Immature natural killer cell (primary cell): ENCODE measurements at regions not wholly inside any gene's neighbourhood (a gene's known extent, or its start where the extent isn't known, plus 50 kb on each side); places are given as distances from the start of the nearest gene placed in this dataset.

Experiments
- DNase-seq, 3 donors: peaks; one replicate each; pipeline ENCODE4 v3.0.0; 2022; ENCODE audit warnings: mixed read lengths in 1 of 3
- H3K27ac Mint-ChIP-seq, 6 donors: one replicate each; pipeline ENCODE4 v1.8.0; 2020; ENCODE audit warnings: mixed read lengths in 6 of 6, mild to moderate bottlenecking in 5 of 6, inconsistent platforms in 4 of 6, moderate library complexity in 3 of 6
- H3K27me3 Mint-ChIP-seq, 3 donors: one replicate each; pipeline ENCODE4 v1.8.0; 2020 to 2021; ENCODE audit warnings: low read depth in 3 of 3, mild to moderate bottlenecking in 3 of 3, mixed read lengths in 3 of 3, moderate library complexity in 3 of 3, inconsistent platforms in 1 of 3
- H3K36me3 Mint-ChIP-seq, 3 donors: one replicate each; pipeline ENCODE4 v1.8.0; 2020; ENCODE audit warnings: mixed read lengths in 3 of 3, inconsistent platforms in 2 of 3, mild to moderate bottlenecking in 2 of 3
- H3K4me1 Mint-ChIP-seq, 2 donors: one replicate each; pipeline ENCODE4 v1.8.0; 2020; ENCODE audit warnings: inconsistent platforms in 2 of 2, mild to moderate bottlenecking in 2 of 2, mixed read lengths in 2 of 2, moderate library complexity in 1 of 2
- H3K4me3 Mint-ChIP-seq, 5 donors: one replicate each; pipeline ENCODE4 v1.8.0; 2020; ENCODE audit warnings: mild to moderate bottlenecking in 5 of 5, mixed read lengths in 5 of 5, inconsistent platforms in 3 of 5, moderate library complexity in 3 of 5
- H3K9me3 Mint-ChIP-seq, 6 donors: one replicate each; pipeline ENCODE4 v1.8.0; 2020; ENCODE audit warnings: mild to moderate bottlenecking in 6 of 6, mixed read lengths in 6 of 6, inconsistent platforms in 4 of 6, moderate library complexity in 3 of 6

DNA sequence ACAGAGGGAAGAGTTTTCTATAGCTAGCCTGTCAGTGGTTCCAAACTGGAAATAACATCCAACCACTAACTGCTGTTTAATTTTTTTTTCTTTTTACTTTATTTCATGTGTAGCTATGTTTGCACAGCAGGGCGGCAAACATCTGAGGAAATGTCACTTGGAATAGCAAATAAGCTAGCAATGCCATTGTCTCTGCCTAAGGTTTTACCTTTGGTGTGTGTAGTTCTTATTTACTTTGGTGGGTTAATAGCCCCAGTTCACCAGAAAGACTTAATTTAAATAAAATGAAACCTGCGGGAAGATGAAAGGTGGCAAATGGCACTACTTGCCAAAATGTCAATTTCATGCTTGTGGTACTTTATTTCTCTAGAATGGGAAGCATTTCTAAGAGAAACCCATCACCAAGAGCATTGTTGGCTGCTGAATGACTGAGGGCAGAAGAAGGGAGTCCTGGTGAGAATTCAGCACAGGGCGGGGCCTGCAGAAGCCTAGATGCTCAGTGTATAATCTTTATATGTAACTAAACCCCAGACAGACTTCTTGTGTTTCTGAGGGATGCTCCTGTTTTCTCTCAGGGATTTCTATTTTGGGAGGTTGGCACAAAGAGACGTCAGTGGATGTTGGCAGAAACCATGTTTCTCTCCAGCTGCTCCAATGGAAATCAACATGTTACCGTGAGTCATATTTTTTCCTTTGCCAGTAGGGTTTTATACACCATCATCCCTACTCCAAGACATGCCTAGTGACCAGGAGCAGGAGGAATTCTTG, 300.4 kb upstream of the NT5C1B start:
- H3K27me3 Mint-ChIP-seq = peaks cover 0 to 1% (median 0%) of the 10 kb centered on the region in 3 donors
- no peak overlapping the region for H3K27ac Mint-ChIP-seq
- H3K4me3 Mint-ChIP-seq = no peak overlapping the region
- H3K4me1 Mint-ChIP-seq = no peaks in the 10 kb centered on the region
- DNase-seq = no peak
- peaks cover 0 to 4% (median 0%) of the 10 kb centered on the region in 3 donors for H3K36me3 Mint-ChIP-seq
- H3K9me3 Mint-ChIP-seq = peaks cover 10 to 49% (median 17%) of the 10 kb centered on the region in 6 donors

DNA sequence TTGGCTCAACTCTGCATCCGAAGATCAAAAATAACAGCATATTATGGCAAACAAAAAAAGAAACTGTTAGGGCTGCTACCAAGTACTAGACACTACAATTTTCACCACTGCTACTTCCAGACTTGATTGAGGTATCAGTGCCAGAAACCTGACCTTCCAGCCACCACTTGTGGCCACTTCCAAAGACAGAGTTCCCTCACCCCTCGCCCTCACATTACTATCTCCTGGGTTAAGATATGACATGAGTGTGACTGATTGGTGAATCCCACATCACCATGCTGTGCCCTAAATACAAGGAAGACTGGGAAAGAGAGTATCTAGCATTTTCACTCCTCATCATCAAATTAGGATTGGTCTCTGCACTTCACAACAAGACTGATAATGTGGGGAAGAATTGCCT, 296.1 kb upstream of the NT5C1B start:
- no peak overlapping the region for H3K4me3 Mint-ChIP-seq
- no peak overlapping the region for H3K27ac Mint-ChIP-seq
- no peaks in the 10 kb centered on the region for H3K4me1 Mint-ChIP-seq
- H3K9me3 Mint-ChIP-seq = peaks cover 5 to 44% (median 21%) of the 10 kb centered on the region in 6 donors
- no peak for DNase-seq
- no peaks in the 10 kb centered on the region for H3K36me3 Mint-ChIP-seq
- H3K27me3 Mint-ChIP-seq = no peaks in the 10 kb centered on the region

DNA sequence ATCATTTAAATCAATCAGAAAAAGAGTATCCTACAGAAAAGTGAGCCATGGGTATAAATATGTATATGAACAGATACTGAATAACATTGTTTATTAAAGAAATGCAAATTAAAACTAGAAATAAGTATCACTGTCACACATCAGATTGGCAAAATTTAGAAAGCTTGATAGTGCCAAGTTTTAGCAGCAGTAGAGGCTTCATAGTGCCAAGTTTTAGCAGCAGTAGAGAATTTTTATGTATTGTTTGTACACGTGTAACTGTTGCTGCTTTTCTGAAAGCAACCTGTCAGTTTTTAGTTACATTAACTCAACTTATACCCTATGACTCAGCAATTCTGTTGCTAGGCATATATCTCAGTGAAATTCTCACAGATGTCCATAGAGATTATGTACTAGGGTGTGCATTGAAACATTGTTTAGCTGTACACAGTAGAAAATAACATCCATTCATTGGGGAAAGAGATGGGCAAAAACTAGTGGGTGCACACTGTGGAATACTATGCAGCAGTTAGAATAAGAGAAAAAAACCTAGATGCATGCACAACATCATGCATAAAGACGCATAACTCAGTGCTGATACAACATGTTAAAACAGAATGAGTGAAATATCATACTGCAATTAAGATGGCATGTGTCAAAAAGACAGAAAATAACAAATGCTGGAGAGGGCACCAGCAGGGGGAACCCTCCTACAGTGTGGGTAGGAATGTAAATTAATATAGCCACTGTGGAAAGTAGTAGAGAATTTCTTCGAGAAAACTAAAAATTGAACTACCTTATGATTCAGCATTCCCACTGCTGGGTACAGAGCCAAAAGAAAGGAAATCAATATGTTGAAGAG, 294.5 kb upstream of the NT5C1B start:
- Mint-ChIP-seq H3K4me1 (no peaks in the 10 kb centered on the region), H3K36me3 (no peaks in the 10 kb centered on the region), H3K9me3 (peaks cover 12 to 45% (median 25%) of the 10 kb centered on the region in 6 donors), H3K4me3 (no peak overlapping the region), H3K27me3 (peaks cover 0 to 6% (median 0%) of the 10 kb centered on the region in 3 donors), H3K27ac (no peak overlapping the region)
- DNase-seq = no peak

DNA sequence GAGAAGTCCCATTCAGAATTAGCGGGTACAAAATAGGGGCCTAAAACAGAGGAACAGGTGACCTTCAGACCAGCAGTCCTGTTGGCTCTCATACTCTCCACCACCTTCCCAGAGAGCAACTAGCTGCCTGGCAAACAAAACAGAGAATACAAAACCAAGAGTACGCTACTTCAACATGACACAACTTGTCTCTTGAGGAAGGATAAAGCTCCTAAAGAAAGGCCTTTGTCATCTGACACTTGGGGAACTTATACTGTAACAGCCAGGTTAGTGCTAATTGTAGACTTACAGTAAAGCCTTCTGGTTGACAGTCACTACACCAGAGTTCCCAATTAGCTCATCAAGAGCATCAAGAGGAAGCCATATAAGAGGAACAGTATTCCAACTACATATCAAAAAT, 282.1 kb upstream of the NT5C1B start:
- Mint-ChIP-seq H3K4me1 (no peaks in the 10 kb centered on the region), H3K27me3 (peaks cover 0 to 2% (median 2%) of the 10 kb centered on the region in 3 donors), H3K27ac (no peak overlapping the region), H3K9me3 (peaks cover 11 to 47% (median 17%) of the 10 kb centered on the region in 6 donors), H3K36me3 (no peaks in the 10 kb centered on the region), H3K4me3 (no peak overlapping the region)
- no peak for DNase-seq

DNA sequence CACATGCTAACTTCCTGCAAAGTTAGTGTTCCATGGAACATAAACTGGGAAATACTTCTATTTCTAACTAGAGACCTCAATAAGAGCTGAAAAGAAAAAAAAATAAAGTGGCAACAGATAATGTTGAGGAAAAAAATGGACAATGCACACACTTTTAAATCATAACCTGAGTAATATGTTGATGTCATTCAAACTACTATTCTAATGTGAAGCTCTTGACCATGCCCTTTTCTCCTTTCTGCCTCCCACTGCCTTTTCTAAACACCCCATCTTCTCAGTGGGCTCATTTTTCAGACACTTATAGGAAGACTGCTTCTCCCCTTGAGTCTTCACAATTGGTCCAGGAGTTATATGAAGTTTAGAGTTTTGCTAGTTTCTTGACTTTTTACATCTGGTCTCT, 280.9 kb upstream of the NT5C1B start:
- no peaks in the 10 kb centered on the region for H3K36me3 Mint-ChIP-seq
- peaks cover 13 to 48% (median 16%) of the 10 kb centered on the region in 6 donors for H3K9me3 Mint-ChIP-seq
- peaks cover 0 to 2% (median 2%) of the 10 kb centered on the region in 3 donors for H3K27me3 Mint-ChIP-seq
- H3K4me3 Mint-ChIP-seq = no peak overlapping the region
- no peaks in the 10 kb centered on the region for H3K4me1 Mint-ChIP-seq
- no peak for DNase-seq
- no peak overlapping the region for H3K27ac Mint-ChIP-seq

DNA sequence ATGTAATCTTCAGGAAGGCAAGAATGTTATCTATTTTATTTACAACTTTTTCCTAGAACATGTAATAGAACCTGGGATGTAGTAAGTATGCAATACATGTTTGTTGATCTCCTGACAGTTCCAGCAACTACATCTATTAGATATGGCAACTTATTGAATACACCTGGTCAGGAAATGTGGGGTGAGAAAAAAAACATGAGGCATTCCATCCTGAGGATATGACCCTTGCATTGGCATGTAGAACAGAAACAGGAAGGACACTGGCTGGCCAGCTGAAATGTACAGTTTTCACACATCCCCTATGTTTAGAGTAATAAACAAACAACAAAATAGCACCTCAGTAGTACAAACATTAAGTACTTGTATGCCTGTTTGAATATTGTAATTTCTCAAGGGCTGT, 272.6 kb upstream of the NT5C1B start:
- peaks cover 18 to 67% (median 35%) of the 10 kb centered on the region in 6 donors for H3K9me3 Mint-ChIP-seq
- H3K4me3 Mint-ChIP-seq = no peak overlapping the region
- H3K36me3 Mint-ChIP-seq = no peaks in the 10 kb centered on the region
- H3K27ac Mint-ChIP-seq = no peak overlapping the region
- DNase-seq = no peak
- peaks cover 0 to 2% (median 2%) of the 10 kb centered on the region in 3 donors for H3K27me3 Mint-ChIP-seq
- no peaks in the 10 kb centered on the region for H3K4me1 Mint-ChIP-seq

DNA sequence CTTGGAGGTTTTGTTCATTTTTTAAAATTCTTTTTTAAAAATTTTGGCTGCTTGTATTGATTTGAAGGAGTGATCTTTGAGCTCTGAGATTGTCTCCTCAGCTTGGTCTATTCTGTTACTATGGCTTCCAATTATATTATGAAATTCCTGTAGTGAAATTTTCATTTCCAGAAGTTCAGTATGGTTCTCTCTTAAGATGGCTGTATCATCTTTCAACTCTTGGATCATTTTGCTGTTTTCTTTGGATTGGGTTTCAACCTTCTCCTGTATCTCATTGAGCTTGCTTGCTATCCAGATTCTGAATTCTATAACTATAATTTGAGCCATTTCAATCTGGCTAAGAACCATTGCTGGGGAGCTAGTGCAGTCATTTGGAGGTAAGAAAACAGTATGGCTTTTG, 270.8 kb upstream of the NT5C1B start:
- DNase-seq = no peak
- H3K9me3 Mint-ChIP-seq = peaks cover 17 to 55% (median 30%) of the 10 kb centered on the region in 6 donors
- H3K27ac Mint-ChIP-seq = no peak overlapping the region
- peaks cover 0 to 2% (median 0%) of the 10 kb centered on the region in 3 donors for H3K27me3 Mint-ChIP-seq
- H3K36me3 Mint-ChIP-seq = no peaks in the 10 kb centered on the region
- no peaks in the 10 kb centered on the region for H3K4me1 Mint-ChIP-seq
- H3K4me3 Mint-ChIP-seq = no peak overlapping the region

DNA sequence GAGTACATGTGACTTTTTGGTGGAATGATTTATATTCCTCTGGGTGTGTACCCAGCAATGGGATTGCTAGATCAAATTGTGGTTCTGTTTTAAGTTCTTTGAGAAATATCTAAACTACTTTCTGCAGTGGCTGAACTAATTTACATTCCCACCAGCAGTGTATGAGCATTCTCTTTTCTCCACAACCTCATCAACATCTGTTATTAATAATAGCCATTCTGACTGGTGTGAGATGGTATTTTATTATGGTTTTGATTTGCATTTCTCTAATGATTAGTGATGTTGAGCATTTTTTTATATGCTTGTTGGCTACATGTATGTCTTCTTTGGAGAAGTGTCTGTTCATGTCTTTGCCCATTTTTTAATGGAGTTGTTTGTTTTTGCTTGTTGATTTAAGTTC, 267.4 kb upstream of the NT5C1B start:
- H3K9me3 Mint-ChIP-seq = peaks cover 14 to 32% (median 17%) of the 10 kb centered on the region in 6 donors
- peaks cover 0 to 2% (median 0%) of the 10 kb centered on the region in 3 donors for H3K27me3 Mint-ChIP-seq
- no peak overlapping the region for H3K27ac Mint-ChIP-seq
- no peaks in the 10 kb centered on the region for H3K4me1 Mint-ChIP-seq
- no peak for DNase-seq
- no peaks in the 10 kb centered on the region for H3K36me3 Mint-ChIP-seq
- no peak overlapping the region for H3K4me3 Mint-ChIP-seq

DNA sequence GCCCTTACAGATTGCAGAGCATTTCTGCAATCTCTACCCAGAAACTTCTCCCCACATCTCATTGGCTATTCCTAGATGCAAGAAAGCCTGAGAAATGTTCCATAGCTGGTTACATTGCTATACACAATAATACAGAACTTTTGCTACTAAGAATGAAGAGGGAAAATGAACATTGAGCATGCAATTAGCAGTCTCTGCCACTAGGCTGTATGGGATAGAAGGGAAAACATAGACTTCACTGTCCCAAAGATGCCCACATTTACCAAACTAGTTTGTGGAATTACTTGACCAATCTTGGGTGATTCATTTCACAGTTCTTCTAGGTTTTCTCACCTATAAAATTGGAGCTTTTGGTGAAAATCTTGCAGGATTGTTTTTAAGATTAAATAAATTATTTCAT, 265.7 kb upstream of the NT5C1B start:
- Mint-ChIP-seq H3K27me3 (no peaks in the 10 kb centered on the region), H3K36me3 (no peaks in the 10 kb centered on the region), H3K9me3 (peaks cover 5 to 25% (median 16%) of the 10 kb centered on the region in 6 donors), H3K27ac (no peak overlapping the region), H3K4me3 (no peak overlapping the region), H3K4me1 (no peaks in the 10 kb centered on the region)
- no peak for DNase-seq

DNA sequence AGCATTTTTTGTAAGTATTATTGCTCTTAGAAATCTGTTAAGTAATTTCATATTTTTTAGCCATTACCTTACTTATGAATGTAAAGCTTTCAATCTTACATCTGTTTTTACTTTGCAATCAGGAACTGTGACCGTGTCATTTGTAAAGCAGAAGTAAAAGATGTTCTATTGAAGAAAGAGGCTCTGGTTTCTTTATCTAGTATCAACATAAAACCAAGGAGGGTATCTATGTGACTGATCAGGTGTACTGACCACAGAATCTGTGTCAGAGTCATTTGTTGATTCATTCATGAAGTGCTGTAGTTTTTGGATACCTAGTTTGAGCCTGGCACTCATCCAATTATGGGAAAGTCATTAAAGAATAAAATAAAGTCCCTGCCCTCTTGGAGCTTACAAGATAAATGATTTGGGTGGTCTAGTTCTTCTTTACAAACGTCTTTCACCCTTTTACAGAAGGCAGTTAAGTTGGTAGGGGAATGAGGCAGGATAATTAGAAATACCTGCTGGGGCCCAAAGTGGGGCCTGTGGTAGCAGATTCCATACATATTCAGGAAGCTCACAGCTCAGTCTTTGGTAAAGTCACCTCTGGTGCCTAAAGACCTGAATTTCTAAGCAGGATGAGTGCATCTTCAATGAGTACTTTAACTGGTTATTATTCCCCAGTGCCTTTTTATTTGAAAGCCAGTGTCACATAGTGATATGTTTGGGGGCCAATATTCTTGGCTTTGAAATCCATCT, 260.6 kb upstream of the NT5C1B start:
- Mint-ChIP-seq H3K36me3 (no peaks in the 10 kb centered on the region), H3K27me3 (no peaks in the 10 kb centered on the region), H3K27ac (no peak overlapping the region), H3K4me1 (no peaks in the 10 kb centered on the region), H3K4me3 (no peak overlapping the region), H3K9me3 (peaks cover 0 to 6% (median 2%) of the 10 kb centered on the region in 6 donors)
- no peak for DNase-seq

DNA sequence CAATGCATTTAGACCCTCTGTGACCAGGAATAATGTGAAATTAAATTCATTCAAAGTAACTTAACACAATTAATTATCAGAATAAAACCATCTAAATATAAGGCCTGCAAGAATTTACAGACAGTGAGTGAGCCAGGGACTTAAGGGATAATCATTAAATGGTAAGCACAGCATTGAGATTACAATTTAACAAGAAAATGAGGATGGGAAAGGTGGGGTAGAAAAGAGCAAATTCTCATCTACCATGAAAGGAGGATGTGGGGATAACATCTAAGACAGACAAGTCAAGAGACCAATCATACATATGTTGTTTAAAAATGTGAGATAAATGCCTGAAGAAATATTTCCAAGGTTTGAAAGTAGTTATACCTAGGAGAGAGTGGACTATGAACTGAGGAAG, 259.3 kb upstream of the NT5C1B start:
- H3K27me3 Mint-ChIP-seq = no peaks in the 10 kb centered on the region
- no peaks in the 10 kb centered on the region for H3K36me3 Mint-ChIP-seq
- H3K4me1 Mint-ChIP-seq = no peaks in the 10 kb centered on the region
- no peak overlapping the region for H3K27ac Mint-ChIP-seq
- no peak for DNase-seq
- no peak overlapping the region for H3K4me3 Mint-ChIP-seq
- peaks cover 0 to 6% (median 2%) of the 10 kb centered on the region in 6 donors for H3K9me3 Mint-ChIP-seq

DNA sequence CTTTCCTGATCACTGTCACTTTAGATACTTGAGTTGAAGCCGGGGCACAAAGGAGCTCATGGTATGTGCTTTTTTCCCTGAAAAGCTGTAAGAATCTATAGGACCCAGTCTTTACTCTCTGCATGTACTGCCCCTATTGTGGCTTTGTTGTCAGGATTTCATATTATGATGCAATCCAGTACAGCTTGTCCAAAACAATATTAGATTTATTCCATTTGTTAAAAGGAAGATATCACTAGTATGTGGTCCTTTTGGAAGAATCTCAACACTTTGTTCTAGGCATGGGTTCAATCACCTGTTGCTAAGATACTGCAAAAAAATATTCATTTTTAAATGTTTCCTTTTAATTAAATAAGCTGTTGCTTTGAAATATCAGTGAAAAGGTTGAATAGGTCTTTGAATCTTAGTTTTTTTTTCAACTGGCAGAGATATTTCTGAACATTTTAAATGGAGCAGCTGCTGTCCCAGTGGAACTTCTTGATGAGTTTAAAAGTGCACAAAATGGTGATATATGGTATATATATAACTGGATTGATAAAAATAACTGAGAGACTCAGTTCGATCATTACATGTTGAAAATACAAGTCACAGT, 256.6 kb upstream of the NT5C1B start:
- Mint-ChIP-seq H3K27me3 (no peaks in the 10 kb centered on the region), H3K4me3 (no peak overlapping the region), H3K9me3 (peaks cover 0 to 5% (median 2%) of the 10 kb centered on the region in 6 donors), H3K27ac (no peak overlapping the region), H3K4me1 (no peaks in the 10 kb centered on the region), H3K36me3 (no peaks in the 10 kb centered on the region)
- no peak for DNase-seq

DNA sequence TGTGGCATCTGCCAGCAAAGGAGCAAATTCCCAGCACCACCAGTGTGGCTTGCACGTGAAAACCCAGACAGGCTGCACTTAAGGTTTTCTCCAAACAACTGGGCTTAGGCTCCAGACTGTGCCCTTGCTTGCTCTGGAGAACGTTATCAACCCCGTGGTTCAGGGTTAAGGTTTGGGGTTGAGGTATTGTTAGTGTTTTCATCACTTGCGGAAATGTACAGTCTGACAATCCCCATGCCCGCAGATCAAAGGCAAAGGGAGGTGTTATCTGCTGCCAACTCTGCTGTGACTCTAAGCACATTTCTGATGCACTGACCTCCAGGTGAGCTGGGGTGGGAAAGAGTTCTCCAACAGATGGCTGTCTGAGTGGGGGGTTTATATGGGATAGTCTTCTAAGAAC, 253.5 kb upstream of the NT5C1B start:
- Mint-ChIP-seq H3K4me1 (no peaks in the 10 kb centered on the region), H3K27ac (no peak overlapping the region), H3K27me3 (peaks cover 0 to 1% (median 0%) of the 10 kb centered on the region in 3 donors), H3K9me3 (peaks cover 0 to 5% (median 2%) of the 10 kb centered on the region in 6 donors), H3K4me3 (no peak overlapping the region), H3K36me3 (no peaks in the 10 kb centered on the region)
- no peak for DNase-seq
